Panc1 (cell line): ENCODE measurements at regions not wholly inside any gene's neighbourhood (a gene's known extent, or its start where the extent isn't known, plus 50 kb on each side); places are given as distances from the start of the nearest gene placed in this dataset.

Experiments
- ATAC-seq: fragments of 200-7000 bp; cut with Tn5 transposase; 2 replicates; pipeline ENCODE4 v1.9.1; 2020; ENCODE audit warnings: mild to moderate bottlenecking, moderate library complexity
- BruUV-seq: library from RNA; stranded (reverse); fragments of 400-500 nt; replicated peaks from 2 replicates; lab custom pipeline; 2021; lab: Mats Ljungman, UMichigan
- CTCF ChIA-PET: fragments of 300-600 bp; sonication (Branson Sonifier 250); formaldehyde crosslinking; loops from one replicate; lab custom pipeline; 2022; ENCODE audit warnings: antibody characterized with exemption; lab: Charles Lee
- POLR2A ChIA-PET: fragments of 300-600 bp; sonication (Branson Sonifier 250); formaldehyde crosslinking; loops from one replicate; lab custom pipeline; 2022; ENCODE audit warnings: antibody characterized with exemption; lab: Charles Lee
- DNase-seq: peaks from one replicate; pipeline ENCODE4 v3.0.0-alpha.2; 2010; ENCODE audit warnings: low read depth, low spot score
- H3K27ac ChIP-seq: 2 replicates; pipeline ENCODE4 v1.5.1; 2011; ENCODE audit warnings: mild to moderate bottlenecking, low read length, inconsistent platforms
- H3K27me3 ChIP-seq: fragments of 200-500 bp; sonication (Bioruptor generic); 2 replicates; pipeline ENCODE4 v1.6.0; 2014; ENCODE audit warnings: low read length, inconsistent platforms; ENCODE audit not compliant: control insufficient read depth, insufficient read depth
- H3K36me3 ChIP-seq: fragments of 200-500 bp; sonication (Bioruptor generic); 2 replicates; pipeline ENCODE4 v1.5.1; 2014; ENCODE audit warnings: inconsistent platforms, mild to moderate bottlenecking, low read length, moderate library complexity; ENCODE audit not compliant: control insufficient read depth, insufficient read depth
- H3K4me1 ChIP-seq: 2 replicates; pipeline ENCODE4 v1.5.1; 2011; ENCODE audit warnings: inconsistent platforms, mild to moderate bottlenecking, low read length, moderate library complexity; ENCODE audit not compliant: control insufficient read depth, insufficient read depth
- H3K4me3 ChIP-seq, 2 experiments: 2 replicates each; pipeline ENCODE4 v1.5.1; 2011 to 2012; ENCODE audit warnings: low read depth in 2 of 2, low read length in 2 of 2, mild to moderate bottlenecking in 2 of 2, inconsistent platforms in 1 of 2, moderate library complexity in 1 of 2
- H3K9me3 ChIP-seq: fragments of 200-500 bp; sonication (Bioruptor generic); 2 replicates; pipeline ENCODE4 v1.5.1; 2014; ENCODE audit warnings: low read depth, mild to moderate bottlenecking, inconsistent platforms, low read length, moderate library complexity; ENCODE audit not compliant: control insufficient read depth, insufficient read depth
- POLR2AphosphoS5 ChIP-seq: IDR thresholded peaks from 2 replicates; pipeline ENCODE4 v1.6.1; 2012; ENCODE audit warnings: mild to moderate bottlenecking, low read depth, low read length, moderate library complexity
- SIN3A ChIP-seq: IDR thresholded peaks from 2 replicates; pipeline ENCODE4 v1.6.1; 2012; ENCODE audit warnings: low read depth, mild to moderate bottlenecking, low read length, moderate library complexity, borderline replicate concordance; ENCODE audit not compliant: insufficient read depth
- TCF7L2 ChIP-seq: IDR thresholded peaks from 2 replicates; pipeline ENCODE4 v1.6.1; 2011; ENCODE audit warnings: mild to moderate bottlenecking, low read depth, low read length, inconsistent platforms
- in situ Hi-C: cut with HindIII; loops from 2 replicates; pipeline ENCODE4 v1.10.0; 2016; ENCODE audit warnings: low sequenced_read_pairs, low pct_unique_long_range_greater_than_20kb
- intact Hi-C: fragments of 100-400 bp; cut with micrococcal nuclease; formaldehyde crosslinking; loops from one replicate; pipeline ENCODE4 v1.10.0; 2022; ENCODE audit not compliant: unreplicated experiment
- TF ChIP-seq, protein P1 (sequence below): fragments of 450-650 bp; IDR thresholded peaks from 2 replicates; pipeline ENCODE4 v1.5.1; 2017; ENCODE audit warnings: mild to moderate bottlenecking
- TF ChIP-seq, protein P2 (sequence below), 2 experiments: IDR thresholded peaks; 2 replicates each; pipeline ENCODE4 v1.6.1; 2011 to 2012; ENCODE audit warnings: low read depth in 2 of 2, control low read depth in 1 of 2, low read length in 1 of 2, mild to moderate bottlenecking in 1 of 2, moderate library complexity in 1 of 2; ENCODE audit not compliant: insufficient read depth in 1 of 2

DNA sequence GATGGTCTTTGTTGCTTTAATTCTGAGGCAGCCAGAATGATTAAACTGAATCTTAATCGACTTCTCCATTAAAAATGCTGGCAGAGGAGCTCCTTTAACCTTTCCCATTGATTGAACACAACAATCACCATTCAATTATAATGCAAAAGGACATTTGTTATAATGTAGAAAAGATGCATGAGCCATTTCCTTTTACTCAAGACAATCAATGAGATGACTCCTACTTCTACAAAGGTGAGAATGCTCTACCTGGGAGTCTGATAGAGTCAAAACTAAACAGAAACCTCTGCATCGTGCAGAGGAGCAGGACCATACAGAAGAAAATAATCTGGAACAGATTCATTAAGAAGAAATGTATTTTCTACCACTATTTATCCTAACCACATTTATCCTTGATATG is 253.6 kb upstream of the DACH1 start:
- intact Hi-C loops = no loop called here
- H3K36me3 ChIP-seq = no peaks in the 10 kb centered on the region
- H3K9me3 ChIP-seq = no peaks in the 10 kb centered on the region
- in situ Hi-C loops = no loop called here
- no peaks in the 10 kb centered on the region for H3K4me1 ChIP-seq
- H3K27ac ChIP-seq = no peak overlapping the region
- no peak overlapping the region for H3K4me3 ChIP-seq
- POLR2A ChIA-PET = no interaction called here
- H3K27me3 ChIP-seq = no peaks in the 10 kb centered on the region
- CTCF ChIA-PET = no interaction called here
- TF ChIP-seq TCF7L2 = no peak
- TF ChIP-seq, protein P1, sequence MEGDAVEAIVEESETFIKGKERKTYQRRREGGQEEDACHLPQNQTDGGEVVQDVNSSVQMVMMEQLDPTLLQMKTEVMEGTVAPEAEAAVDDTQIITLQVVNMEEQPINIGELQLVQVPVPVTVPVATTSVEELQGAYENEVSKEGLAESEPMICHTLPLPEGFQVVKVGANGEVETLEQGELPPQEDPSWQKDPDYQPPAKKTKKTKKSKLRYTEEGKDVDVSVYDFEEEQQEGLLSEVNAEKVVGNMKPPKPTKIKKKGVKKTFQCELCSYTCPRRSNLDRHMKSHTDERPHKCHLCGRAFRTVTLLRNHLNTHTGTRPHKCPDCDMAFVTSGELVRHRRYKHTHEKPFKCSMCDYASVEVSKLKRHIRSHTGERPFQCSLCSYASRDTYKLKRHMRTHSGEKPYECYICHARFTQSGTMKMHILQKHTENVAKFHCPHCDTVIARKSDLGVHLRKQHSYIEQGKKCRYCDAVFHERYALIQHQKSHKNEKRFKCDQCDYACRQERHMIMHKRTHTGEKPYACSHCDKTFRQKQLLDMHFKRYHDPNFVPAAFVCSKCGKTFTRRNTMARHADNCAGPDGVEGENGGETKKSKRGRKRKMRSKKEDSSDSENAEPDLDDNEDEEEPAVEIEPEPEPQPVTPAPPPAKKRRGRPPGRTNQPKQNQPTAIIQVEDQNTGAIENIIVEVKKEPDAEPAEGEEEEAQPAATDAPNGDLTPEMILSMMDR = no peak
- TF ChIP-seq, protein P2, sequence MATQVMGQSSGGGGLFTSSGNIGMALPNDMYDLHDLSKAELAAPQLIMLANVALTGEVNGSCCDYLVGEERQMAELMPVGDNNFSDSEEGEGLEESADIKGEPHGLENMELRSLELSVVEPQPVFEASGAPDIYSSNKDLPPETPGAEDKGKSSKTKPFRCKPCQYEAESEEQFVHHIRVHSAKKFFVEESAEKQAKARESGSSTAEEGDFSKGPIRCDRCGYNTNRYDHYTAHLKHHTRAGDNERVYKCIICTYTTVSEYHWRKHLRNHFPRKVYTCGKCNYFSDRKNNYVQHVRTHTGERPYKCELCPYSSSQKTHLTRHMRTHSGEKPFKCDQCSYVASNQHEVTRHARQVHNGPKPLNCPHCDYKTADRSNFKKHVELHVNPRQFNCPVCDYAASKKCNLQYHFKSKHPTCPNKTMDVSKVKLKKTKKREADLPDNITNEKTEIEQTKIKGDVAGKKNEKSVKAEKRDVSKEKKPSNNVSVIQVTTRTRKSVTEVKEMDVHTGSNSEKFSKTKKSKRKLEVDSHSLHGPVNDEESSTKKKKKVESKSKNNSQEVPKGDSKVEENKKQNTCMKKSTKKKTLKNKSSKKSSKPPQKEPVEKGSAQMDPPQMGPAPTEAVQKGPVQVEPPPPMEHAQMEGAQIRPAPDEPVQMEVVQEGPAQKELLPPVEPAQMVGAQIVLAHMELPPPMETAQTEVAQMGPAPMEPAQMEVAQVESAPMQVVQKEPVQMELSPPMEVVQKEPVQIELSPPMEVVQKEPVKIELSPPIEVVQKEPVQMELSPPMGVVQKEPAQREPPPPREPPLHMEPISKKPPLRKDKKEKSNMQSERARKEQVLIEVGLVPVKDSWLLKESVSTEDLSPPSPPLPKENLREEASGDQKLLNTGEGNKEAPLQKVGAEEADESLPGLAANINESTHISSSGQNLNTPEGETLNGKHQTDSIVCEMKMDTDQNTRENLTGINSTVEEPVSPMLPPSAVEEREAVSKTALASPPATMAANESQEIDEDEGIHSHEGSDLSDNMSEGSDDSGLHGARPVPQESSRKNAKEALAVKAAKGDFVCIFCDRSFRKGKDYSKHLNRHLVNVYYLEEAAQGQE (IDR thresholded peaks at IDR 0.05; ENCODE audit: insufficient read depth in 1 of 2, low read depth in 2 of 2, low read length in 1 of 2) = no peak
- no TSS peak for BruUV-seq
- ATAC-seq = no peak
- DNase-seq = no peak

DNA sequence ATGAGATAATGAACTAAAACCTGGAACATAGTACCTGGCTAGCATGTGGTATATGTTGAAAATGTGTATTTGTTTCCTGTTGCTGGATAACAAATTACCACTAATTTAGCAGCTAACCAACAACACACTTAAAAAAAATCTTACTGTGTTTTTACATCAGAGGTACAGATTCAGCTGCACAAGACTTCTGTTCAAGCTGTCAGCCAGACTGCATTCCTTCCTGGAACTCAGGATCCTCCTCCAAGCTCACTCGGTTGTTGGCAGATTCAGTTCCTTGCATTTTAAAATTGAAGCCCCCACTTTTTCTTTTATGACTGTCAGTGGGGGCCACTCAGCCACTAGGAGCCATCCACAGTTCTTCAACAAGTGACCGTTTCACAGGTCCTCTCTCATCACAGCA is 246.9 kb upstream of the DACH1 start:
- TF ChIP-seq, protein P2 (IDR thresholded peaks at IDR 0.05; ENCODE audit: insufficient read depth in 1 of 2, low read depth in 2 of 2, low read length in 1 of 2) = no peak
- TF ChIP-seq, protein P1 = no peak
- TF ChIP-seq SIN3A = no peak
- TF ChIP-seq TCF7L2 = no peak
- TF ChIP-seq POLR2AphosphoS5 = no peak
- no peak for DNase-seq
- in situ Hi-C loops (no loop called here), intact Hi-C loops (no loop called here)
- Histone ChIP-seq H3K36me3 (no peaks in the 10 kb centered on the region), H3K27ac (no peak overlapping the region), H3K4me3 (no peak overlapping the region), H3K9me3 (no peaks in the 10 kb centered on the region), H3K4me1 (no peaks in the 10 kb centered on the region), H3K27me3 (no peaks in the 10 kb centered on the region)
- ChIA-PET CTCF (no interaction called here), POLR2A (no interaction called here)
- no peak for ATAC-seq
- no TSS peak for BruUV-seq
